Activated T-cell treated with anti-CD3 and anti-CD28 coated beads for 24 hours (primary cell): ENCODE measurements at regions not wholly inside any gene's neighbourhood (a gene's known extent, or its start where the extent isn't known, plus 50 kb on each side); places are given as distances from the start of the nearest gene placed in this dataset.

Source experiments
- DNase-seq: peaks from one replicate; pipeline ENCODE4 v3.0.0-alpha.2; 2020; ENCODE audit warnings: low read depth

GRCh38 chr6:26312501-26313397, 52.2 kb upstream of the BTN3A2 start:
- peak; percentile 82 for DNase-seq
